HG03060 (cell line): ENCODE measurements at regions not wholly inside any gene's neighbourhood (a gene's known extent, or its start where the extent isn't known, plus 50 kb on each side); places are given as distances from the start of the nearest gene placed in this dataset.
"Not testable (repeated sequence)": the region's sequence is repeated elsewhere in the genome, so short reads cannot be mapped to it uniquely, and the experiment has no call there.

Experiments
- ATAC-seq: cut with Tn5 transposase; IDR thresholded peaks from one replicate; pipeline ENCODE4 v1.9.1; 2021; ENCODE audit warnings: low read depth, moderate number of reproducible peaks; ENCODE audit not compliant: unreplicated experiment

GRCh38 chr2:5173876-5174535 lies 518.2 kb upstream of the SOX11 start:
- ATAC-seq = no peak

DNA sequence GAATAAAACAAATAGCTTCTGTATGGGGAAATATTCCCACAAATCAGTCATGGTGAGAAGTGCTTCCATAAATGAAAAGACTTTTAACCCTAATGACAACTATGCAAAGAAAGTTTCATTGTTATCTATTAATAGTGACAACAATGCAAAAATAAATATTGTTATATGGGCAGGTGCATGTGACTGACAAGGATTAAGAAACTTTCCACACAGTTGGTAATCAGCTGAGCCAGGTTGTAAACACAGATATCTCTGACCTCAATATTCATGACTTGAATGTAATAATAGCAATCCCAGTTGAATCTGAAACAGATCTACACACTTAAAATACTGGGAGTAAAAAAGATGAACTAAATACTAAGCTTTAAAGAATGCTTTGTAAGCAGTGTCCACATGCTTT lies 517.0 kb upstream of the SOX11 start:
- ATAC-seq = no peak

DNA sequence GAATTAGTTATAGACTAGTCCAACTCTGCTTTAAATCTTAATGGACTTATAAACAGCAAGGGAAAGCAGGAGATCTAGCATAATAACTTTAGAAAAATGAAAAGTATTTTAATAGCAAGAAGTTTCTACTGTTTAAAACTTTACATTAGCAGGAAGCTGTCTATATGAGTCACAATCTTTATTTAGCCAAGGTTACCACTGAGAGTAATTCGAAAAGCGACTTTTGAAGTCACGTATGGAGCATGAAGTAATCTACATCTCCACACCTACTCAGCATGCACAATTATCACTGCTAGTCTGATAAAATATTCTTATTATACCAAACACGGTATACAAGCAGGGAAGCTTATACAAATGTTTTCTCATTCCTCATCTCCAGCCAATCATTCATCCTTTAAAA lies 515.4 kb upstream of the SOX11 start:
- ATAC-seq = no peak

DNA sequence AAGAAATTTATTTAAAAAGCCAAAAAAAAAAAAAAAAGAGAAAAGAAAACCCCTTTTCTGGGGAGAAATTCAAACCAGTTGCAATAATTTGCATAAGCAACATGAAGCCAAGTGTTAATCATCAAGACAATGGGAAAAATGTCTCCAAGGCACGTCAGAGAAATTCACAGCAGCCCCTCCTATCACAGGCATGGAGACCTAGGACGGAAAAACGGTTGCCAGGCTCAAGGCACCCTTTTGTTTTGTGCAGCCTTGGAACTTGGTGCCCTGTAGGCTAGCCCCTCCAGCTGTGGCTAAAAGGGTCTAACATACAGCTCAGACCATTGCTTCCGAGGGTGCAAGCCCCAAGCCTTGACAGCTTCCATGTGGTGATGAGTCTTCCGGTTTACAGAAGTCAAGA lies 509.2 kb upstream of the SOX11 start:
- no peak for ATAC-seq

DNA sequence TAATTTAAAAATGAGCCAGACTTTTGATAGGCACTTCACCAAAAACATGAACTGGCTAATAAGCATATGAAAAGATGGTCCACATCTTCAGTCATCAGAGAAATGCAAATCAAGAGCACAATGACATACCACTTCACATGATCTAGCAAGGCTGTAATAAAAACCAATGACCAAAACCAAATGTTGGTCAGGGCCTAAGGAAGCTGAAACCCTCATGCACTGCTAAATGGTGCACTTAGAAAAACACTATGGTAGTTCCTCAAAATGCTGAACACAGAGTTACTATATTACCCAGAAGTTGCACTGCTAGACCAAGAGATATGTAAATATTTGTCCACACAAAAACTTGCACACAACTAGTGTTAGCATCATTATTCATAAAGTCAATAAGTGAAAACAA lies 504.9 kb upstream of the SOX11 start:
- no peak for ATAC-seq

GRCh38 chr2:5188636-5189035 lies 503.5 kb upstream of the SOX11 start:
- ATAC-seq = no peak

DNA sequence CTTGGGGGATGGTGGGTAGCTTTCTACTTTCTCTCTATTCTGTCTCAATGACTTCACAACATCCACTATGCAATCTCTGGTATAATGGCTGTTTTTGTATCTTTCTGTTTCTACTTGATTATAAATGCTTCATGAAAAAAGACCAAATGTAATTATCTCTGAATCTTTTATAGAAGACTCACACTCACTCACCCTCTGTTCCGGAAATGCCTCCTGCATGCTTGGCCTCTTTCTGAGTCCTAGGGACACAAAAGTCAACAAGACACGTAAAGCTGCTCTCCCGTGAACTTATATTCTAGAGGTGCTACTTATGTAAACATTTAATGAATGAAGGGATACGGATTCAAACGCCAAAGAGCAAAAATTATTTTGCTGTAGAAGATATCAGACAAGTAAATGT lies 502.2 kb upstream of the SOX11 start:
- no peak for ATAC-seq

- ATAC-seq = no peak
Observed at GRCh38 chr2:5195636-5196035, 496.5 kb upstream of the SOX11 start.

GRCh38 chr2:5203134-5203755 lies 488.9 kb upstream of the SOX11 start:
- ATAC-seq = no peak

- ATAC-seq = not testable (repeated sequence)
Observed at GRCh38 chr2:5206742-5207141, 485.4 kb upstream of the SOX11 start.

DNA sequence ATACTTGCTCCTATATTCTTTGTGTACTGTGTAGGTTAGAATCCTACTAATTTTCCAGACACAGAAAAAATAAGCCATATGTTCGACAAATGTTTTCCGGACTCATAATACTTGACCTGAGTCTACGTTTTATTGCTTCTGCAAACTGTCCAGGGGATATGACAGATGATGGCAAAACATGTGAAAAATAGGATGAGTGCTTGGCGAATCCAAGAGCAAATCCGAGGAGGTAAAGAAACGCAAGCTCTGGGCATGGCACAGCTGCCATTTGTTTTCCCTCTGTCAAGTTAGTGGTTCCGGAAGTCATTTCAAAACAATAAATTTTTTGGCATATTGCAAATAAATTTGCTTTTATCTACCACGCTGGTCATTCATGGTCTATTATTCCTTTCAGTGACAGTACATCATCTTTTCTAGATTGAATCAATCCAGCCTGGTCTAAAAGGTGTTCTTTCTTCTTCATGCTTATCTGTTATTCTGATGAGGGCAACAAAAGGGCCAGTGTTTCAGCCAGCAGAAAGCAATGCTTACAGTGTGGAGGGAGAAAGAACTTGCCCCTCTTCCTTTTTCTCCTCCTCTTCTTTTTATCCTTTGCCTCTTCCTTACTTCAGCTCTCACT lies 476.1 kb upstream of the SOX11 start:
- ATAC-seq = no peak

- no peak for ATAC-seq
Observed at GRCh38 chr2:5227062-5227699, 465.0 kb upstream of the SOX11 start.

- no peak for ATAC-seq
Observed at GRCh38 chr2:5229574-5229973, 462.6 kb upstream of the SOX11 start.

GRCh38 chr2:5230444-5230843 lies 461.7 kb upstream of the SOX11 start:
- no peak for ATAC-seq

DNA sequence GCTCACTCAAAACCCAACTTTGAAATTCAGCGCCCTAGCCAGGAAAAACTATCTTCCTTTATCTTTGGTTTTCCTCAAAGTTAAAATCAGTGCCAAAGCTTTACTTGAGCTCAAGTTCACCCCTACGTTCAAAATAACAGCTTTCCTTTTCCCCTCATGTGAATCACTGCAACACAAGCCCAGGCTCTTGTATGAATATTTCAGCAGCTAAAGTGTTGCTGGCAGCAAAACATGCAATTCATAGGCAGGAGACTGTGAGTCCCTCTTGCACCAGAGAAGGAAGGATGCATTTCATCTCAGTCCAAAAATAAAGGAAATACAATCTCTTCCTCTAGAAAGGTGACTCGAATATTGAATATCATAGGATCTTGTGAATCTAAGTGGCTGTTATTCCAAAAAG lies 461.3 kb upstream of the SOX11 start:
- ATAC-seq = no peak

GRCh38 chr2:5231287-5231686 lies 460.9 kb upstream of the SOX11 start:
- no peak for ATAC-seq

GRCh38 chr2:5234563-5234962 lies 457.6 kb upstream of the SOX11 start:
- no peak for ATAC-seq

- no peak for ATAC-seq
Observed at GRCh38 chr2:5235701-5236100, 456.5 kb upstream of the SOX11 start.

- no peak for ATAC-seq
Observed at GRCh38 chr2:5236249-5236648, 455.9 kb upstream of the SOX11 start.

DNA sequence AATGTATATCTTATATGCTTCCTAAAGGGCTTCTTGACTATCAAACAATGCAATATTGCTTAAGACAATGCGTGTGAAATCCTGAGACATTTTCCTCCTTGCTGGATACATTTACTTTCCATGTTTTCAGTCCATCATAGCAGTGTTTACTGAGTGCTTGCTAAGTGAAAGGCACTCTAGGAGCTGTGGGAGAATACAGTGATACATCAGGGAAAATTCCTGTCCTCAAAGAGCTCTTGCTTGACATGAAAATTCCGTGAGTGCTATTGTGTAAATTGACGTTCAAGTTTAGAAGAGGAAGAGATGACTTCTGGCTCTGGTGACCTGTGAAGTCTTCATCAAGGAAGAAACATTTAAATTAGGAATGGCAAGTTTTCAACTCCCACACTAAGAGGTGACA lies 449.4 kb upstream of the SOX11 start:
- ATAC-seq = no peak

DNA sequence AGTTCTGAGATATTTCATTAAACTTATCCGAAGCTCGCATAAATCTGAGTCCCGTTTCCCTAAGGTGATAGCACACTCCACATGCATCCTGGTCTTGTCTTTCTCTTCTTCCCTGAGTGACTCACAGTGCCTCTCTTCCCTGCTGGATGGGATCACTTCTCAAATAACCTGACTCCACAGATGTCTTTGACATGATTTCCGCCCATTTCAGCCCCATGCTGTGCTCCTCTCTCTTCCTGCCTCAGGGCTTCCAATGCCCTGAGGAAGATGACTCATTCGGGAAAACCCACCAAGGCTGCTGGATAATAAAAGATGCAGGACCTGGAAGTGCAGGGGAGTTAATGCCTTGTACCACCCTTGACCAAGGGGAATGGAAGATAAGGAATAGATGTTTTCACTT lies 441.7 kb upstream of the SOX11 start:
- no peak for ATAC-seq

GRCh38 chr2:5253263-5253662 lies 438.9 kb upstream of the SOX11 start:
- ATAC-seq = no peak
